HG03175 (cell line): ENCODE measurements at regions not wholly inside any gene's neighbourhood (a gene's known extent, or its start where the extent isn't known, plus 50 kb on each side); places are given as distances from the start of the nearest gene placed in this dataset.
"Not testable (repeated sequence)": the region's sequence is repeated elsewhere in the genome, so short reads cannot be mapped to it uniquely, and the experiment has no call there.

ENCODE experiments used
- ATAC-seq: cut with Tn5 transposase; IDR thresholded peaks from one replicate; pipeline ENCODE4 v1.9.1; 2021; ENCODE audit warnings: mild to moderate bottlenecking, moderate library complexity; ENCODE audit not compliant: unreplicated experiment

DNA sequence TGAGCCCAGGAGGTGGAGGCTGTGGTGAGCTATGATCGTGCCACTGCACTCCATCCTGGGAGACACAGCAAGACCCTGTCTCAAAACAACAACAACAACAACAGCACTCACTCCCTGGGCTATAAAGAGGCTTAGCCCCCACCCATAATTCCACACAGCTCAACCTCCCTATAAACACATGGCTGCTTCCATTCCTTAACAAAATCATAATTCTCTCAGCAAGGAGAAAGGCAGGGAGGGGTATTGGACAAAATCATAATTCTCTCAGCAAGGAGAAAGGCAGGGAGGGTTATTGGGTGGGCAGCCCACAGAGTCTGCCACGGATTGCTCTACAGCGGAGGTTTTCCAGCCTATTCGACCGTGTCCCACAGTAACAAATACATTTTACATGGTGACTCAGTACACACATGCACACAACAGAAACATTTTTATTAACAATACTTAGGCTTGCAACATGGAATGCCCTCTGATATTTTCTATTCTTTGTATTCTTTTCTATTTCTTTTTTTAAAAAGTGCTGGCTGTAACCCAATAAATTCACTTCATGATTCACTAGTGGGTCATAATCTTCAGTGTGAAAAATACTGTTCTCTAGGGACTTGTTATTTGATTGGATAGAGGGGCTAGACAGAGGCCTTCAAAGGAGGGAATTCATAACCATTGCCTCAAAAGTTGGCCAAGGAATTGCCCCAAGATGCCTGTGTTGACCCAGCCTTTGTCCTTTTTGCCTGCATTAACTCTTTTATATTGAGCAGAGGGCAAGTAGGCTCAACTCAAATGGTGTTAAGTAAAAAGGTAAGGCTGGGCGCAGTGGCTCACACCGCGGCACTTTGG is 50.6 kb upstream of the ZMYND8 start:
- ATAC-seq: no peak

DNA sequence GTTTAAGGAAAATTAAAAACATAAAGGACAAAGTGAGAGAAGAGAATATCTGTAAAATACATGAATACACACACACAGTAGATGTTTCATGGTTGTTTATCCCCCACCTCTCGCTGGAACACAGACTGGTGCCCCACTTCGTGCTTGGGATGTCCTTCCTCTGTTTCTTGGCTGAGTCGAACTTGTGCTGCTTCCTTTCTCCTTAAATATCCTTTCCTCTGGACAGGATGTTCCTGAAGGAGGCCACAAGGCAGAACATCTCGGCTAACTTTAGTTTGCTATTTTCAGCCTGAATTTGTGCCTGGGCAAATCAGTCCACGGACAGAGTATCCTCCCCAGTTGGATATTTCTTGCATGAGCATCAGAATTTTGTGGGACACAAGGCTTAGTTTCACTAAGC is 54.7 kb upstream of the ZMYND8 start:
- no peak for ATAC-seq

DNA sequence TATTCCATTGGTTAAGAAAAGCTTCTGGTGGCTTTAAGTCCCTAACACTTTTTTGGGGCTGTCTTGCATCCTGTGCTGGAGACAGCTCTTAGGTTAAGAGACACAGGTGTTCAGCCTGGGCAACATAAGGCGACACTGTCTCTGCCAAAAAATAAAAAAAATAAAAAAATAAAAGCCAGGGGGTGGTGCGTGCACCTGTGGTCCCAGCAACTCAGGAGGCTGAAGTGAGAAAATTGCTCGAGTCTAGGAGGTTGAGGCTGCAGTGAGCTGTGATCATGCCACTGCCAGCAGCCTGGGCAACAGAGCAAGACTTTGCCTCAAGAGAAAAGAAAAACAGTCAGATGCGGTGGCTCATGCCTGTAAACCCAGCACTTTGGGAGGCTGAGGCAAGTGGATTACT is 55.6 kb upstream of the ZMYND8 start:
- ATAC-seq: no peak

DNA sequence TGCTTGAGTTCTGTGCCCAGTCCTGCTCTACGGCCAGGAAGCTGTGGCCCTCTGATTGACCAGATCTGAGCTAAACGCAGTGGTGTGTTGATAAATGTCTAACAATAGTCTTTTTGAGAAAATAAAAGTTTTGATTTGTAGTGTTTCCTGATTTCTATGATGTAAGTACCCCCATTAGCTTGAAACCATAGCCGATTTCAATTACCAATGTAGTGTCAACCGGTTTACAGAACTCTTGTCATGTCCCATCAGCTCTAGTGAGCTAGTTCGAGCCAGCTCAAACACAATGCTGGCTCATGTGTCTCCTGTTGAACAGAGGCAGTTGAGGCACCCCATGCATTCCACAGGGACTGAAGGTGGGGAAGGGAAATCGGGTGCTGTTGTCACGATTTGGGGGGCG is 56.7 kb upstream of the ZMYND8 start:
- no peak for ATAC-seq

DNA sequence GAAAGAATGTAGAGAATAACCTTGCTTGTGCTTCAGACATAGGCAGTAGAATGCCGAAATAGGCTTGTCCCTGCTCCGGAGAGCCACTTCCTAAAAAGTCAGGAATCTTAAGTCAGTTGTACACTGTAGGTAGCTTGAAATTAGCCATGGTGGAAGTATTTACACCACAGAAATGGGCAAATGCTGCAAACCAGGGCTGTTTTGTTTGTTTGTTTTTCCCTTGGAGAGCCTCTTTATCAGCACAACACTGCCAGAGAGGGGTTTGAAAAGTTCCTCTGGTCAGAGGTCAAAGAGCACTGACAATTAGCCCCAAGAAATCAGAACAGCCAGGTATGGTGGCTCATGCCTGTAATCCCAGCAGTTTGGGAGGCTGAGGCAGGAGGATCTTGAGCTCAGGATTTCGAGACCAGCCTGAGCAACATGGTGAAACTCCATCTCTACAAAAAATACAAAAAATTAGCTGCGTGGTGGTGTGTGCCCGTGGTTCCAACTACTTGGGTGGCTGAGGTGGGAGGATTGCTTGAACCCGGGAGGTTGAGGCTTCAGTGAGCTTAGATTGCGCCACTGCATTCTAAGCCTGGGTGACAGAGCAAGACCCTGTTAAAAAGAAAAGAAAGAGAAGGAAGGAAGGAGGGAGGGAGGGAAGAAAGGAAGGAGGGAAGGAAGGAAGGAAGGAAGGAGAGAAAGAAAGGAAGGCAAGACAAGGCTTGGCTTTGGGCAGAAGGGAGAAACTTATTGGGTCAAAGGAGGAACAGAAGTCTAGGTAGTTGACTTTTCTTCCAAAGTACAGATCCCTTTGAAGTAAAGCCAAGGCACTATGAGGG is 61.0 kb upstream of the ZMYND8 start:
- no peak for ATAC-seq

DNA sequence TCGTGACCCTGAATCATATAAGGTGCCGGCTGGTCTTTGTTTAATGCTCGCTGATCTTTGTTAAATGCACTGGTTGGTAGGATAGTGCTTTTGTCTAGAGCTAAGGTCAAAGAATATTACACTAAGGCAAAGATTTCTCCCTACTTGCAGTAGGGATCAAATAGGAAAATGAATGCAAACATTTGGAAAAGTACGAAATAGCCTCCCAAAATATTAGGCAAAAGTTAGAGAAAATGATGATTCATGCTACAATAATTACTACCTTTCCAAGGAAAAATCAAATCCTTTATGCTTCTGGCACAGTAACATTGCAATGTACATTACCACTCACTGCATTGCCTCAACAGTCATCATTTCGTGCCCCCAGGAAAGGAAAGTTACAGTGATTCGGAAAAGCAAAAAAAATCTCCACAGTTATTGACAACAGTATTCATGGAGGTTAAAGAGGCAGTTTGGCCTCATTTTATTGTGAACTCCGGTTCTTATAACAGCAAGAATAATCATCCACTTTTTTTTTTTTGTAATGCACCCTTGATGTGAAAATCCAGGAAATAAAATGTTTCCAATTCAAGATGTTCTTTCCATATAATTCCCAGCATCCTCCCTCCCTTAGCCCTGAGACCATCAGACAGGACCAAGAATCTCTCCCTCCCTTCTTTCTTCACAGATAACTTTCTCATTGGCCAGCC is 61.7 kb upstream of the ZMYND8 start:
- no peak for ATAC-seq

DNA sequence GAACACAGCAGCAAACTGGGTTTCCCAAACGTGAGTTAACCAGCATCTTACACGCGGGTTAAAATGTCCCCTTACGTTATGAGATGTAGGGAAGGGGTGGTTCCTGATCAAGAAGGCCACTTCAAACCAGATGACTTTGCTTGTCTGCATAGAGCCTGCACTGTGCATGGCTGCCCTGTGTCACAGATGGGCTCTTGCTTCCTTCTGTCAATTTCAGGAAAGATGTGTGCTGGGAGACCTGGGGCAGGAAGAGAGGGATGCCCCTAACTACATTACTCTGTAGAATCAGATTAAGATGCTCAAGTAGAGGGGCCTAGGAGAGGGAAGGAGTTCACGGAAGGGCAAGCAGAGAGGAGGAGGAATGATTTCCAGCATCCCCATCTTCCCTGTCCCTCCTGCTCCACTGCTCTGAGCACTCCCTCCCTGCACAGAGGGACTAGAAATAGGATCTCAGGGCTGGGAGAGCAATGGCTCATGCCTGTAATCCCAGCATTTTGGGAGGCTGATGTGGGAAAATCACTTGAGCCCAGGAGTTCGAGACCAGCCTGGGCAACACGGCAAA is 63.5 kb upstream of the ZMYND8 start:
- no peak for ATAC-seq

DNA sequence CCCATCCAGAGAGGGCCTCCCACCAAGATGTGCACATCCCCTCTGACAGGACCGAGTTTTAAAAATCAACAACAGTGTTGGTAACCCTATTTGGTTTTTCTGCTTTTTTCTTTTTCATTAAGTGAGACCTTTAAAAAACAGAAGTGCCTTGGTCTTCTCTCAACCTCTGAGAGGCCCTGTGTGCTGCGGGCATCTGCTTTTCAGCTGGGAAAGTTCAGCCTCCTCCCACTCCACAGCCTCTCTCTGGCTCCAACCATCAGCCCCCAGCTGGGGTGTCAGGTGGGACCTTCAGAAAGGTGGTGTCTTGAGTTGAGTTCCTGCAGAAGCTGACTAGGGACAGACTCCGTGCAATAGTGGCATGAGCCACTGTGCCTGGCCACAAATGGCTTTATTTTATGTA is 64.6 kb upstream of the ZMYND8 start:
- no peak for ATAC-seq

DNA sequence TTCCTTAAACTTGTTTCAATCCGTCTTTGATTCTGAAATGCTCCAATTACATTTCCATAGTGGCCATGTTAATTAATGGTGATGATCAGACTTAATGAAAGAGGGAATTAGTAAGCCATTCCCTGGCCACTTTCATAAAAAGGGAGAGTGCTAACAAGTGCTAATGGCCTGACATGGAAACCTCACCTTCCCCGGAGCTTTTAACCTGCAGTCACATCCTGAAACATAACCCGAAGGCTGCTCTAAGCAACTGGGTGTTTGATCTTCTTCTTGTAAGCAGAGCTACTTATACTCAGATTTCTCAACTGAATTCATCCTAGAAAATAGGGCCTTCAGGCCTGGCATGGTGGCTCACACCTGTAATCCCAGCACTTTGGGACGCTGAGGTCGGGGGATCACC is 67.1 kb upstream of the ZMYND8 start:
- ATAC-seq: no peak

DNA sequence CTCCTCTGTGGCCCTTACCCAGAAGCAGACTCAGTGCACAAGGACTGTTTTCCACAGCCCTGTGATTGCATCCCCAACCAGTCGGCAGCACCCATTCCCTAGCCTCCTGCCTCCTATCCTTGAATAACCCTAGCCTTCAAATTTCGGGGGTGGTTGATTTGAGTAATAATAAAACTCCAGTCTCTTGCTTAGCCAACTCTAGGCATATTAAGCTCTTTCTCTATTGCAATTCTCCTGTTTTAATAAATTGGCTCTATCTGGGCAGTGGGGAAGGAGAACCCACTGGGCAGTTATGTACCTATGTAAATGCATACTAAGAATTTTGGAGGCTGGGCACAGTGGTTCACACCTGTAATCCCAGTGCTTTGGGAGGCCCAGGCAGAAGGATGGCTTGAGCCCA is 70.6 kb upstream of the ZMYND8 start:
- ATAC-seq: no peak

DNA sequence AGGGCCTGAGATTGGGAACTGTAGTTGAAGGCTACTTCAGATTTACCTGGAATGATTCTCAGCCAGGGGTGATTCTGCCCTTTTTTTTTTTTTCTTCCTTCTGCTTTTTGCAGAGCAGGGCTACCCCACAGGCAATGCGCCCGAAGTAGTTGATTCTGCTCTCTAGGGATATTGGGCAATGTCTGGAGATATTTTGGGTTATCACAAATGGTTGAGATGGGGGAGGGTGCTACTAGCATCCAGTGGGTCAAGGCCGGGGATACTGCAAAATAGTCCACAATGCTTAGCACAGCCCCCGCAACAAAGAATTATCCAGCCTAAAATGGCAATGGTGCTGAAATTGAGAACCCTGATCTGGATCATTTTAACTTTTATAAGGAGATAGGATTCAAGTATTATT is 71.2 kb upstream of the ZMYND8 start:
- ATAC-seq: no peak

DNA sequence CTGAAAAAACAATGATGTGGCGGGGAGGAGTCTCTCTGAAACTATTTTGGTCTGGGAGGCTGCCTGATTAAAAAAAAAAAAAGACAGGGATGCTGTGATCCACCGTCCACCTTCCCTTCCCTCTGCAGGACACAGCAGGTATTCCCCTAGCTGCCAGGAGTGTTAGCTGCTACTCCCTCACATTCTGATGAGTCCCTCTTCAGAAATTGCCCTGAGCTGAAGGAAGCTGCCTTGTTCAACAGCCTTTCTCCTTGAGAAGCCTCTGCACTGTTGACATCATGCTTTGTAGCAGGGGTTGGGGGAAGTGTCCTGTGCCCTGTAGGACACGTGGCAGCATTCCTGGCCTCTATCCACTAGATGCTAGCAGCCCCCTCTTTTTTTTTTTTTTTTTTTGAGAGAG is 71.7 kb upstream of the ZMYND8 start:
- no peak for ATAC-seq

DNA sequence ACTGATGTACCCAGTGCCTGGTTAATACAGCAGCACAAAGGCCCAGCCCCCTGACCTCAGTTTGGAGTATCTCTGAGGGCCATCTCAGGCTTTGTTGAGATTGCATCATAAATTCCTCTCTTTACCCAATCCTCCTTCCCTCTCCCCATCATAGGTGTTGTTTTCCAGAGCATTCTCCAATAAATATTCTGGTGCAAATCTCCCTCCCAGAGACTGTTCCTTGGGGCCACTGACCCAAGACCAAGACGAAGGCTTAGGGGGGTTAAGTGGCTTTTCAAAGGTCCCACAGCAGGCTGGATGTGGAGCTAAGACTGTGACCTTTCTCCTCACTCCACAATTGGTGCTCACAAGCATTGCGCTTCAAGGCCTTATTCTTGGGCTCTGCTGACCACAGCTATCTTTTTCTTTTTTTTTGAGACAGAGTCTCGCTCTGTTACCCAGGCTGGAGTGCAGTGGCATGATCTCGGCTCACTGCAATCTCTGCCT is 72.4 kb upstream of the ZMYND8 start:
- no peak for ATAC-seq

DNA sequence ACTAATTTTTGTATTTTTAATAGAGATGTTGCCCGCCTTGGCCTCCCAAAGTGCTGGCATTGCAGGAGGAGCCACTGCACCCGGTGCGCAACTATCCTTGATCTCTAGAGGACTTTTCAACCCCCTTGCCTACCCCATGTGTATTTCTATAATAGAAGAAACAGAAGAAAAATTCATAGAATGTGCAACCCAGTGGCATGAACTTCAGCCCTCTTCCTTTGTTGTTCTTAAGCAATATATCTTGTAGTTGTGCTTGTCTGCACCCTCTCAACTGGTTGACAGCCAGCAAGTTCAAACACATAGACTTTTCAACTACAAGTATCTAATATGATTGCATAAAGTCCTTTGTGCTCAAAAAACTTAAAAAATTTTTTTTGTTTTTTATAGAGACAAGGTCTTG is 72.3 kb upstream of the NCOA3 start:
- ATAC-seq: no peak

DNA sequence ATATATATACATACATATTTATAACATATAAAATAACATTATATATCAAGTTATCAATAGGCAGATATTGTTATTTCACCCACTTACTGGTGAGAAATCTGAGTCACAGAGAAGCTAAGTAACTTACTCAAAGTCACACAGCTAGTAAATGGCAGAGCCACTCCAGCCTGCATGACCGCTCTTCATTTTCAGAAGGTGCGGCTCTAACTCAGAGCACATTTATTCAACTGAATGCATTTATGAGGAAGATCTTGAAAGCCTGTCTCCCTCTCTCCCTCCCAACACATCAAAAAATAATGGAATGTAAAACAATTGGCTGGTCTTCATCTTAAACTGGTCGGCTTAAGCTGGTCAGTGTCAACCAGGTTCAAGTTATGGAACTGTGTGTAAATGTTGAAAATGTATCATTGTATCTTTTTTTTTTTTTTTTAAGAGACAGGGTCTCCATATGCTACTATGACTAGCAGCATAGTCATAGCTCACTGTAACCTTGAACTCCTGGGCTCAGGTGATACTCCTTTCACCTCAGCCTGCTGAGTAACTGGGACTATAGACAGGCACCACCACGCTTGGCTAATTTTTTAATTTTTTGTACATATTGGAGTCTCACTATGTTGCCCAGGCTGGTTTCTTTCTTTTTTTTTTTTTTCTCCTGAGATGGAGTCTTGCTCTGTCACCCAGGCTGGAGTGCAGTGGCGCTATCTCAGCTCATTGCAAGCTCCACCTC is 70.7 kb upstream of the NCOA3 start:
- no peak for ATAC-seq

DNA sequence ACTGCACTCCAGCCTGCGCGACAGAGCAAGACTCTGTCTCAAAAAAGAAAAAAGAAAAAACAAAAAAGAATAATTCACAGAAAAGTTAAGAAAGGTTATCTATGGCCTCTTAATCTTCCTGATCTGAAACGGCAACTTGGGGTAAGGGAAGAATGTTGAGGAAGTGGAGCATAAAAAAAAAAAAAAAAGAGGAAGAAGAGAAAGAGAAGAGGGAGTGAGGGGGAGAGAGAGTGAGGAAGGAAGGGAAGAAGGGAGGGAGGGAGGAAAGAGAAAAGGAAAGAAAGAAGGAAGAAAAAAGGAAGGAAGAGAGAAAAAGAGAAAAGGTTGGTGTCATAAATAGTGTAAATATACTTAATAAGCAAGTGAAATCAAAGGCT is 68.9 kb upstream of the NCOA3 start:
- ATAC-seq: no peak

DNA sequence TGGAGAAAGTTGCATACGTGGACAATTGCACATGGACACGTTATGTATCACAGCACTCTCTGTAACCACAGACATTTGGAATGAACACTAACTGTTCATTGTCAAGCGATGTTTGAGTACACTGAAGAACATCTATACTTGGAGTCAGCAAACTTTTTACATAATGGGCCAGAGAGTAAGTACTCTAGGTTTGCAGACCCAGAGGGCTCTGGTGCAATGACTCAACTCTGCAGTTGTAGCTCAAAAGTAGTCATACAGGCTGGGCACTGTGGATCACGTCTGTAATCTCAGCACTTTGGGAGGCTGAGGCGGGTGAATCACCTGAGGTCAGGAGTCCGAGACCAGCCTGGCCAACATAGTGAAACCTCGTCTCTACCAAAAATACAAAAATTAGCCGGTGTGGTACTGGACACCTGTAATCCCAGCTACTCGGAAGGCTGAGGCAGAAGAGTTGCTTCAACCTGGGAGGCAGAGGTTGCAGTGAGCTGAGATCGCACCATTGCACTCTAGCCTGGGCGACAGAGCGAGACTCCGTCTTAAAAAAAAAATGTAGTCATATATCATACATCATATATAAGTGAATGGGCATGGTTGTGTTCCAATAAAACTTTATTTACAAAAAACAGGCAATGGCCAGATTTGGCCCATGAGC is 67.4 kb upstream of the NCOA3 start:
- not testable (repeated sequence) for ATAC-seq

DNA sequence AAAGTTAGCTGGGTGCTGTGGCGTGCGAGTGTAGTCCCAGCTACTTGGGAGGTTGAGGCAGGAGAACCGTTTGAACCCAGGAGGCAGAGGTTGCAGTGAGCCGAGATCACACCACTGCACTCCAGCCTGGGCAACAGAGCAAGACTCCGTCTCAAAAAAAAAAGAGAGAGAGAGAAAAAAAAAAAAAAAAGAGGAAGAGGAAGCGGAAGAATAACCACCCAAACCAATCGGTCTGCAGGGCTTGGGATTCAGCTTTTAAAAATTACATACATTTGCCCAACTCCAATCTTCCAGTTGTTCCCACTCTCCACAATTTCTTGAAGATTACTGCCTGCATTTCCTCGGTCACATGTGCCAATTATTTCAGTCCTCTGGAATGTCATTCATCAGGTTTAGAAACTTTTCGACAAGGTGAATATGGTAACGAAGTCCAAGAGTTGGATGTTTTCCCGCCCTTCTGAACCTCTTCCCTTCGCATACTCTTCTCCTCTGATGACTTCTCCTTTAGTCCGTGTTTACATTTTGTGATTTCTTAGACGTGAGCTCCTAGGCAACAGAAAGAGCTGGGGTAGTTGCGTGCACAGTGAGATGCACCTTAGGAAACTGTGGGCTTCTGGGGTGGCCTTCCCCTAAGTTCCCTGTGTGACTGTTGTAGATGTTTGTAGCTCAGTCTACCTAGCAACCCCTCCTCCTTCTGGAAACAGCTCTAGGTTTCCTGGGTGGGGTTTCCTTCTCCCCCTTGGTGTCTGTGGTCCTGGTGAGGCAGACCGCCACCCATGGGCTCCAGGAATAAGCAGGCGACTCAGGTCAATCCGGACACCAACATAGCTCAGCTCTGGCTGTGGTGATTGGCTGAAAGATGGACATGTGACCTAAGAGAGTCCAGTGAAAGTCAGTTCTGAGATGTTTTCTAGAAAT is 63.0 kb upstream of the NCOA3 start:
- ATAC-seq: peak; percentile 62
